ENCODE measurements at regions not wholly inside any gene's neighbourhood (a gene's known extent, or its start where the extent isn't known, plus 50 kb on each side); places are given as distances from the start of the nearest gene placed in this dataset.

GRCh38 chr6:113171882-113172281 is 685.3 kb upstream of the MARCKS start:
- no peak for TF ChIP-seq CTCF (IDR thresholded peaks at IDR 0.05; ENCODE audit: low read depth, low read length, missing control alignments)
- H3K4me3 ChIP-seq (replicated peaks; ENCODE audit: low read depth, low read length) = no peak overlapping the region
- DNase-seq (ENCODE audit: extremely low read depth, low read depth) = no peak

- no peak overlapping the region for H3K4me3 ChIP-seq (replicated peaks; ENCODE audit: low read depth, low read length)
- no peak for TF ChIP-seq CTCF (IDR thresholded peaks at IDR 0.05; ENCODE audit: low read depth, low read length, missing control alignments)
- DNase-seq (ENCODE audit: extremely low read depth, low read depth) = no peak
These were observed 684.6 kb upstream of the MARCKS start for GRCh38 chr6:113172531-113172966.

- DNase-seq (ENCODE audit: extremely low read depth, low read depth) = no peak
- no peak overlapping the region for H3K4me3 ChIP-seq (replicated peaks; ENCODE audit: low read depth, low read length)
- no peak for TF ChIP-seq CTCF (IDR thresholded peaks at IDR 0.05; ENCODE audit: low read depth, low read length, missing control alignments)
These were observed 678.8 kb upstream of the MARCKS start for GRCh38 chr6:113178349-113178748.

GRCh38 chr6:113181164-113181563 is 676.0 kb upstream of the MARCKS start:
- TF ChIP-seq CTCF (IDR thresholded peaks at IDR 0.05; ENCODE audit: low read depth, low read length, missing control alignments) = no peak
- no peak overlapping the region for H3K4me3 ChIP-seq (replicated peaks; ENCODE audit: low read depth, low read length)
- no peak for DNase-seq (ENCODE audit: extremely low read depth, low read depth)

- DNase-seq (ENCODE audit: extremely low read depth, low read depth) = peak; percentile 80
- H3K4me3 ChIP-seq (replicated peaks; ENCODE audit: low read depth, low read length) = no peak overlapping the region
- TF ChIP-seq CTCF (IDR thresholded peaks at IDR 0.05; ENCODE audit: low read depth, low read length, missing control alignments) = no peak
These were observed 674.6 kb upstream of the MARCKS start for GRCh38 chr6:113182370-113183141.

- no peak for TF ChIP-seq CTCF (IDR thresholded peaks at IDR 0.05; ENCODE audit: low read depth, low read length, missing control alignments)
- no peak for DNase-seq (ENCODE audit: extremely low read depth, low read depth)
These were observed 672.9 kb upstream of the MARCKS start for GRCh38 chr6:113184291-113184690.

GRCh38 chr6:113184736-113185135 is 672.4 kb upstream of the MARCKS start:
- no peak overlapping the region for H3K4me3 ChIP-seq (replicated peaks; ENCODE audit: low read depth, low read length)
- peak; percentile 30 for DNase-seq (ENCODE audit: extremely low read depth, low read depth)
- TF ChIP-seq CTCF (IDR thresholded peaks at IDR 0.05; ENCODE audit: low read depth, low read length, missing control alignments) = no peak

More at GRCh38 chr6:113184291-113184690, 672.9 kb upstream of the MARCKS start:
- H3K4me3 ChIP-seq (replicated peaks; ENCODE audit: low read depth, low read length) = no peak overlapping the region
